HAP-1 (cell line): ENCODE measurements at regions not wholly inside any gene's neighbourhood (a gene's known extent, or its start where the extent isn't known, plus 50 kb on each side); places are given as distances from the start of the nearest gene placed in this dataset.
"Not testable (repeated sequence)": the region's sequence is repeated elsewhere in the genome, so short reads cannot be mapped to it uniquely, and the experiment has no call there.

Source experiments
- DNase-seq, 2 experiments: peaks; one replicate each; pipeline ENCODE4 v3.0.0-alpha.2; 2016 to 2020; ENCODE audit warnings: low spot score in 2 of 2
- H3K27me3 ChIP-seq: fragments of 250-450 bp; sonication (Bioruptor Pico); 2 replicates; pipeline ENCODE4 v1.5.1; 2020; ENCODE audit warnings: low read depth, mild to moderate bottlenecking, moderate library complexity
- H3K36me3 ChIP-seq: fragments of 250-450 bp; sonication (Bioruptor Pico); replicated peaks from 2 replicates; pipeline ENCODE4 v1.5.1; 2020; ENCODE audit warnings: mild to moderate bottlenecking
- H3K4me1 ChIP-seq: fragments of 250-450 bp; sonication (Bioruptor Pico); 2 replicates; pipeline ENCODE4 v1.5.1; 2020; ENCODE audit warnings: mild to moderate bottlenecking
- H3K4me3 ChIP-seq: fragments of 250-450 bp; sonication (Bioruptor Pico); 2 replicates; pipeline ENCODE4 v1.5.1; 2020; ENCODE audit warnings: mild to moderate bottlenecking, moderate library complexity
- H3K9me3 ChIP-seq: fragments of 250-450 bp; sonication (Bioruptor Pico); 2 replicates; pipeline ENCODE4 v1.5.1; 2020; ENCODE audit warnings: mild to moderate bottlenecking, moderate library complexity
- in situ Hi-C: fragments of 300-500 bp; cut with MboI; formaldehyde crosslinking; loops from 3 replicates; pipeline ENCODE4 v1.14.3; 2020; ENCODE audit warnings: low sequenced_read_pairs, inconsistent platforms, mixed read lengths

DNA sequence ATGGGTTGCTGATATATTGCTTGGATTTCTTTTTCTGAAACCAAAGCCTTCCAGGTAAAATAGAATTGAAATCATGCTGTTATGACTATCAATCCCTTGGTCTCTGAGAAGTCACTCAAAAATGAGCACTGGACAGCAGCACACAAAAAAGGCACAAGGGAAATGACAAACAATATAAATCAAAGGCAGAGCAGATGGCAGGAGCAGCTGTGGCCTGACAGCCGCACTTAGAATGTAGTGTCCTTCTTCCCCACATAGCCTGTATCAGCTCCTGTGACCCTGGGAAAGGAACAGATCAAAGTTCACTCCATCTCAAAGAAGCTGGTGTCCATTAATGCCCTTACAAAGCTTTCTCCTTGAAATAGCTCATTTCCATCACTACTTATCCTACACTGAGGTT, 326.7 kb downstream of the SUCLG1 start:
- no peak overlapping the region for H3K4me3 ChIP-seq
- H3K27me3 ChIP-seq = no peaks in the 10 kb centered on the region
- no peaks in the 10 kb centered on the region for H3K4me1 ChIP-seq
- no peaks in the 10 kb centered on the region for H3K36me3 ChIP-seq
- in situ Hi-C loops = no loop called here
- no peak for DNase-seq
- no peaks in the 10 kb centered on the region for H3K9me3 ChIP-seq

DNA sequence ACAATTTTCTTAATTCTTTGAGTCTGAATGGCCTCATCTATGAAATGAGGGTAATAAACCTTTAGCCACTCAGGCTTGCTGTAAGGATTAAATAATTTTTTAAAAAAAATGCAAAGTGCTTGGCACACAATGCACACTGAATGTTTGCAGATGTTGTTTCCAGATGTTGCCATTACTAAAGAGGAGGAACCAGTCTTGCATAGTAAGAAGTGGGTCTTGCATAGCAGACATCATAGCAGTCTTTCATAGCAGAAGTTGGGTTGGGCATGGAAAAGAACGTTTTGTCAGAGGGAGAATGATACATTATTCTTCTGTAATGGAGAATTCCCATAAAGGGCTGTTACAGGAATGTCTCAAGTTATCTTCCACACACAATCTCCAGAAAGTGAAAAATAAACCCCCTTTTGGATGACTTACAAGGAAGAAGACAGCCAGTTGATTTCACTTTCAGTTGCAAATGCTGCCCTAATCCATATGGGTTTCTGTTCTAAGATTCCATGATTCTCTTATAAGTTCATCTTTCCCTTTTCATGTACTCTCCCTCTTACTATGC, 327.7 kb downstream of the SUCLG1 start:
- no peaks in the 10 kb centered on the region for H3K27me3 ChIP-seq
- in situ Hi-C loops = no loop called here
- no peaks in the 10 kb centered on the region for H3K9me3 ChIP-seq
- no peaks in the 10 kb centered on the region for H3K4me1 ChIP-seq
- no peaks in the 10 kb centered on the region for H3K36me3 ChIP-seq
- no peak for DNase-seq
- H3K4me3 ChIP-seq = no peak overlapping the region

DNA sequence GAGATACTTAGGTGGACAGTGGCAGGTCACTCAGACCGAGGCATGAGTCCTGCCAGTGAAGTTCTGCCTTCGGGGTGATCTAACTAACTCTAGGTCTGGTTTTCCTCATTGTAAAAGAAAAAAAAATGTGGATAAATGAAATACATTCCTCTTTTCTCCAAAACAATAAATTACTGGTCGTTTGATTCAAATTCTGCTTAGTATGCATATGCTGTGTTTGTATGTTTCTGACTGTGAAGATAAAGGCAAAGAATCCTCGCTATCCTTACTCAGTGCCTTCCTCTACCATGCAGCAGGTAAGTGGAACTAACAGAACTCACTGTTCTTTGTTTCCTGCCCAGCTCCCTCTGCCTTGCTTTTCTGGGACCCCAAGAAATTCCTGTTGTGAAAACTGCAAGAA, 330.1 kb downstream of the SUCLG1 start:
- no peak overlapping the region for H3K4me3 ChIP-seq
- in situ Hi-C loops = no loop called here
- H3K36me3 ChIP-seq = no peaks in the 10 kb centered on the region
- H3K27me3 ChIP-seq = no peaks in the 10 kb centered on the region
- no peak for DNase-seq
- no peaks in the 10 kb centered on the region for H3K4me1 ChIP-seq
- H3K9me3 ChIP-seq = no peaks in the 10 kb centered on the region

DNA sequence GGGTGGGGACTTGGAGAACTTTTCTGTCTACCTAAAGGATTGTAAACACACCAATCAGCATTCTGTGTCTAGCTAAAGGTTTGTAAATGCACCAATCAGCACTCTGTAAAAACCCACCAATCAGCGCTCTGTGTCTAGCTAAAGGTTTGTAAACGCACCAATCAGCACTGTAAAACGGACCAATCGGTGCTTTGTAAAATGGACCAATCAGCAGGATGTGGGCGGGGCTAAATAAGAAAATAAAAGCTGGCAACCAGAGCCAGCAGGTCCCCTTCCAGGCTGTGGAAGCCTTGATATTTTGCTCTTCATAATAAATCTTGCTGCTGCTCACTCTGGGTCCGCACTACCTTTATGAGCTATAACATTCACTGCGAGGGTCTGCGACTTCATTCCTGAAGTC, 331.3 kb downstream of the SUCLG1 start:
- H3K4me3 ChIP-seq, H3K9me3 ChIP-seq, H3K27me3 ChIP-seq, DNase-seq, H3K36me3 ChIP-seq, H3K4me1 ChIP-seq, in situ Hi-C loops: not testable (repeated sequence)

DNA sequence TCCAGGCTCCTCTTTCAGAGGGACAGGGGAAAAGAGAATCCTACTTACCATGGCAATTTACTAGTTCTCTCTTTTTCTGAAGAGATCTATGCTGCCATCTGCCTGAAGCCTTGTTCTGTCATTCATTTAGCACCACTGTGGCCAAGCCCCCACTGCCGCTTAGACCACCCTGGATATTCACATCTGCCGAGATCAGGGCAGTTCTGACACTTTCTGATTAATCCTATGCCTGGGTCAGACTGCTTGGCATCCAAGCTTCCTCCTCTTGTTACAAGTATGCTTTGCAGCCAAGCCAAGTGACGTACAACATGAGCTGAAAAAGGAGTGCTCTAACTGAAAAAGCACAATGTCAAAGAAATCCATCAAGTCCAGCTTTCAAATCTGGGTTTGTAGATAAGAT, 332.6 kb downstream of the SUCLG1 start:
- DNase-seq = no peak
- Histone ChIP-seq H3K9me3 (no peaks in the 10 kb centered on the region), H3K4me1 (no peaks in the 10 kb centered on the region), H3K4me3 (no peak overlapping the region), H3K36me3 (no peaks in the 10 kb centered on the region), H3K27me3 (no peaks in the 10 kb centered on the region)
- in situ Hi-C loops = no loop called here

DNA sequence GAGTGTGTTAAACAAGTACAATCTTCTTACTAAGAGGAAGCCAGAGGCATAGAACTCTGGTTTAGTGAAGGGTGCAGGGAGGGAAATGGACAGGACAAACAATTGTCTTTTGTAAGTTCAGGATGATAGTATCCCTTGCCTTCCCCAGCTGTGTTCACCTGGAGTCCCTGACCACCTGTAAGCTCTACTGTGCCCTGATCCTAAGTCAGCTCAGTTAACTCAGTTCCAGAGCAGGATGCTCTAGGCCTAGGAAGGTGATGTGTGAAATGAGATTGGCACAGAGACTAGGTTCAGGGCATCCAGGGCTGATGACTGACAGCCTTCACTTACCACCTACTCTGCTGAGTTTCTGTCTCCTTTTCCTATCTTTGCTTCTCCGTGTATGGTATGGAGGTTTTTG, 333.0 kb downstream of the SUCLG1 start:
- Histone ChIP-seq H3K27me3 (no peaks in the 10 kb centered on the region), H3K9me3 (no peaks in the 10 kb centered on the region), H3K36me3 (no peaks in the 10 kb centered on the region), H3K4me1 (no peaks in the 10 kb centered on the region), H3K4me3 (no peak overlapping the region)
- in situ Hi-C loops = no loop called here
- DNase-seq = no peak

DNA sequence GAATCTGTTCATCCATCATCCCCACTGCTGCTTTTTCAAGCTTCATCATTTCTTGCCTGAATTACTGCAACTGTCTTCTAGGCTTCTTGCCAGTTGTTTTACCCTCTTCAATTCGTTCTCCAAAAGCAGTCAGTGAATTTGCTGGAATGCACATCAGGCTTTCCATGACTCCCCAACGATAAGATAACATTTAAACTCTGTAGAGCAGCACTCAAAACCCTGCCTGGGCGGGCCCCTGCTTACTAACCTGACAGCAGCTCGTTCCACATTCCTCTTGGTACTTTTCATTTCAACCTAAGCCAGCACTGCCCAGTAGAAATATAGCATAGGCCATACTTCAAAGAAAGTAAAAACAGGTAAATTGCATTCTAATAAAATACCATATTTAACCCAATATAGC, 342.9 kb downstream of the SUCLG1 start:
- in situ Hi-C loops = no loop called here
- no peaks in the 10 kb centered on the region for H3K9me3 ChIP-seq
- no peaks in the 10 kb centered on the region for H3K36me3 ChIP-seq
- no peak overlapping the region for H3K4me3 ChIP-seq
- H3K27me3 ChIP-seq = no peaks in the 10 kb centered on the region
- H3K4me1 ChIP-seq = no peaks in the 10 kb centered on the region
- DNase-seq = no peak

DNA sequence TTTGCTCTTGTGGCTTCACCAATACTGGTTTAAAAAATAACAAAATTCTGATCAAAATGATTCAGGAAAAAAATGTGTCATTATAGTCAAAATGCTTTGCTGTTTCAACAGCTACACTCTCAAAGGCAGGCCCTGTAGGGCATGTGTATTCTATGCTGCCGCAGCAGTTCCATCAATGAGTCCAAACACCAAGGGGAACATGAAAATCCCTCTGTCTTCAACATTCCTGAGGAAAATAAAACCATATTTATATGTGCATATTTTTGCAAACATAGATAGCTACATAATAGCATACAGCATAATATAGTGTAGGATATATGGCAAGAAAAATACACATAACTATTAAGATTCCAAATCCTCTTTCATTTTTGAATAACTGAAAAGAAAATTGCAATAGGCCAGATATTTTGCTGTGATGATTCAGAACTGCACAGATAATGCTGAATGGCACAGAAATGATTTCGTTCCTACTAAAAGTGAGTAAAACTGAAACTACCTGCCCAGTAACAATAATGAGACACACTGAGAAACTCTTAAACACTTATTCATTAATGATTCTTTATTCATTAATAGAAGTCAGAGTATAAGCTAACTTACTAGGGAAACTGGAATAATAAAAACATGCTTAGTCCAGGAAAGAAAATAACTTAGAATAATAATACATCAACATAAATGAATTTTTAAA, 343.8 kb downstream of the SUCLG1 start:
- no peaks in the 10 kb centered on the region for H3K9me3 ChIP-seq
- H3K4me3 ChIP-seq = no peak overlapping the region
- DNase-seq = no peak
- H3K4me1 ChIP-seq = no peaks in the 10 kb centered on the region
- no peaks in the 10 kb centered on the region for H3K36me3 ChIP-seq
- no peaks in the 10 kb centered on the region for H3K27me3 ChIP-seq
- in situ Hi-C loops = no loop called here

DNA sequence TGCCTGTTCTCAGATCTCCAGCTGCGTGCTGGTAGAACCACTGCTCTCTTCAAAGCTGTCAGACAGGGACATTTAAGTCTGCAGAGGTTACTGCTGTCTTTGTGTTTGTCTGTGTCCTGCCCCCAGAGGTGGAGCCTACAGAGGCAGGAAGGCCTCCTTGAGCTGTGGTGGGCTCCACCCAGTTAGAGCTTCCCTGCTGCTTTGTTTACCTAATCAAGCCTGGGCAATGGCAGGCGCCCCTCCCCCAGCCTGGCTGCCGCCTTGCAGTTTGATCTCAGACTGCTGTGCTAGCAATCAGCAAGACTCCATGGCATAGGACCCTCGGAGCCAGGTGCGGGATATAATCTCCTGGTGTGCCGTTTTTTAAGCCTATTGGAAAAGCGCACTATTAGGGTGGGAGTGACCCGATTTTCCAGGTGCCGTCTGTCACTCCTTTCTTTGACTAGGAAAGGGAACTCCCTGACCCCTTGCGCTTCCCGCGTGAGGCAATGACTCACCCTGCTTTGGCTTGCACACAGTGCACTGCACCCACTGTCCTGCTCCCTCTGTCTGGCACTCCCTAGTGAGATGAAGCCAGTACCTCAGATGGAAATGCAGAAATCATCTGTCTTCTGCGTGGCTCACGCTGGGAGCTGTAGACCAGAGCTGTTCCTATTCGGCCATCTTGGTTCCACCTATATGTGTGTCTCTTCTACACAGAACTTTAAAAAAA, 355.1 kb downstream of the SUCLG1 start:
- DNase-seq, H3K9me3 ChIP-seq, H3K36me3 ChIP-seq, H3K27me3 ChIP-seq, H3K4me3 ChIP-seq, in situ Hi-C loops: not testable (repeated sequence)
- peaks cover 10% of the 10 kb centered on the region for H3K4me1 ChIP-seq

DNA sequence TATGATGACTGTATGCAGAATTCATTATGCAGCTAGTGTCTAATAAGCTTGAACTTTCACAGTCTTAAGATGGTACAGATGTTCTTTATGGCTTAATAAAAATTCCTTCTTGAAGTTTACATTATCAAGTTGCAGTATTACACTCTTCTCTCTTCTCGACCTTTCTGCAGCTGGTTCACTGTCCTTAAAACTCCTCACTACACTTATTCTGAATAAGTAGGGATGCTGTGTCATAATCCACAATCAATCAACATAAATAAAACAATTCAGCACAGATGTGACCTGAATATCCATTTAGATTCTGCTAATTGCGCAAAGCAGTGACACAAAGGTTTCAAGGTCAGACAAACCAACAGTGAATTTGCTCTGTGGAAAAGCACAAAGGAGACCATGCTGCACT, 356.8 kb downstream of the SUCLG1 start:
- no peaks in the 10 kb centered on the region for H3K36me3 ChIP-seq
- H3K27me3 ChIP-seq = no peaks in the 10 kb centered on the region
- H3K9me3 ChIP-seq = no peaks in the 10 kb centered on the region
- H3K4me3 ChIP-seq = no peak overlapping the region
- in situ Hi-C loops = no loop called here
- H3K4me1 ChIP-seq = peaks cover 10% of the 10 kb centered on the region
- peak; percentile 24 to 81 for DNase-seq

DNA sequence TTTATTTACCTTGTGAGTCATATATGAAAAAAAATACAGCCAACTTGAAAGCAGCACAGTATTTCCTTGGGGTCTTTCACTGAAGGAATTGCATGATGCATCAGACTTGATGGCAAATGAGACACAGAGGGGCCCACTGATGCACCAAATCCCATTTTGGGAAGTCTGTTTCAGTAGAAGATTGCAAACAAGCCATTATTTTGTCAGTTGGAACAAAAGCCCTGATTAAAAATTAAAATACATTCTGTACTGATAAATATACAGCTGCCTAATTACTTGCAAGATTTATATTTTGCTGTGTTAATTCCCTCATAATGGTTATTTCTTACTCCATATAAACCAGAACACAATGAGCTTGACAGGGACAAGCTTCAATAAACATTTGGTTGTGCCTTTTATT, 370.4 kb downstream of the SUCLG1 start:
- Histone ChIP-seq H3K4me3 (no peak overlapping the region), H3K9me3 (no peaks in the 10 kb centered on the region; the same call in 1 of the 2 replicates), H3K4me1 (peaks cover 4% of the 10 kb centered on the region; the same call in 1 of the 2 replicates), H3K36me3 (no peaks in the 10 kb centered on the region), H3K27me3 (no peaks in the 10 kb centered on the region)
- DNase-seq = no peak
- in situ Hi-C loops = no loop called here

DNA sequence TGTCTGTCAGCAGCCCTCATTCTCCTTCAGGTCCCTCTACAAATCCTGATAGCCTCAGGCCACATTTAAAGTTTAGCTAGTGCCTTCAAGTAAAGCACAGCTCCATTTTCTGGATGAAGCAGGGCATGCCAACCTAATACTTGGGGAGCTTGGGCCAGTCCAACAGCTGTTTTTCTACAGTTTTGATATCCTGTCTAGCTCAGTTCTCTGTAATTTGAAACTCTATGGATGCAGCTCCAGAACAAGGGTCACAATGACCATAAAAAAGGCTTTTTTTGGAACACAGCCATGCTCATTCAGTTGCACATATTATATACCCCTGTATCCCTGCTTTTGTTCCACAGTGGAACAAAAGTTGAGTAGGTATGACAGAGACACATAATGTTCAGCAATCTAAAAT, 373.5 kb downstream of the SUCLG1 start:
- Histone ChIP-seq H3K36me3 (no peaks in the 10 kb centered on the region), H3K4me1 (peaks cover 4% of the 10 kb centered on the region; the same call in 1 of the 2 replicates), H3K9me3 (no peaks in the 10 kb centered on the region; the same call in 1 of the 2 replicates), H3K4me3 (no peak overlapping the region), H3K27me3 (peaks cover 4% of the 10 kb centered on the region; the same call in 1 of the 2 replicates)
- no peak for DNase-seq
- in situ Hi-C loops = no loop called here

DNA sequence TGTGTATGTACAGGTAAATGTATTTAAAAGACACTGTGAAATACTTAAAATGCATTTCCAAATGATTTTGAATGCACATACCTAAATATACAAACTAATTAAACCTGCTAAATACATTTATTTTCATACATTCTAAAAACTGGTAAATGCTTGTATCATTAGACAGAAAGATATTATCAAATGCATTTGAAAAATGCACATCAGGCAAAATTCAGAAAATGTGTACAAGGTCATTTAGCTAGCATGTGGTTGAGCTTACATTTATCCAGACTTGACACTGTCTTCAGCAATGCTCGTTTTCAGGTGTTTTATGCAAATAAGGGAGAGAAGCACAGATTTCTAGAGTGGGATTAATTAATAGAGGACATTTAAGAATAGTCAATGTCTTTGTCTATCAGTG, 374.2 kb downstream of the SUCLG1 start:
- no peak for DNase-seq
- Histone ChIP-seq H3K9me3 (no peaks in the 10 kb centered on the region; the same call in 1 of the 2 replicates), H3K4me1 (peaks cover 4% of the 10 kb centered on the region; the same call in 1 of the 2 replicates), H3K27me3 (peaks cover 4% of the 10 kb centered on the region; the same call in 1 of the 2 replicates), H3K4me3 (no peak overlapping the region), H3K36me3 (no peaks in the 10 kb centered on the region)
- in situ Hi-C loops = no loop called here

DNA sequence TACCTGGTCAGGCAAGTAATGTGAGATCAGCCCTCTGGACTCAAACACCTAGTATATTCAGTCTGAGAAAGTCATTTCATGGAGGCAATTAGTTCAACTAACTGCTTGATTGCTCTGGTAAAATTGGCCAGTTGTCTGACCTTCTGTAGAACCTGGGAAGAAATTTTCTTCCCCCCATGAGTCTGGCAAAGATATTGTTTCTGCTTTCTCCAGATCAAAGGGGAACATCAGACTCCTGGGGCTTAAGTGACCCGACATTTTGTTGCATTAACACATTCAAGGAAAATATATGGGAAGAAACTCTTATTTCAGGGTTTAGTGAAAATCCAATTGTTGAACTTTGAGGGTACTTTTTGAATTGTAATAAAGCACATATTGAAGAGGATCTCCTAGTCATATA, 375.1 kb downstream of the SUCLG1 start:
- in situ Hi-C loops = no loop called here
- no peak for DNase-seq
- H3K4me3 ChIP-seq = no peak overlapping the region
- peaks cover 4% of the 10 kb centered on the region; the same call in 1 of the 2 replicates for H3K27me3 ChIP-seq
- H3K36me3 ChIP-seq = no peaks in the 10 kb centered on the region
- peaks cover 4% of the 10 kb centered on the region; the same call in 1 of the 2 replicates for H3K4me1 ChIP-seq
- no peaks in the 10 kb centered on the region for H3K9me3 ChIP-seq
